ENCODE measurements at regions not wholly inside any gene's neighbourhood (a gene's known extent, or its start where the extent isn't known, plus 50 kb on each side); places are given as distances from the start of the nearest gene placed in this dataset.

DNA sequence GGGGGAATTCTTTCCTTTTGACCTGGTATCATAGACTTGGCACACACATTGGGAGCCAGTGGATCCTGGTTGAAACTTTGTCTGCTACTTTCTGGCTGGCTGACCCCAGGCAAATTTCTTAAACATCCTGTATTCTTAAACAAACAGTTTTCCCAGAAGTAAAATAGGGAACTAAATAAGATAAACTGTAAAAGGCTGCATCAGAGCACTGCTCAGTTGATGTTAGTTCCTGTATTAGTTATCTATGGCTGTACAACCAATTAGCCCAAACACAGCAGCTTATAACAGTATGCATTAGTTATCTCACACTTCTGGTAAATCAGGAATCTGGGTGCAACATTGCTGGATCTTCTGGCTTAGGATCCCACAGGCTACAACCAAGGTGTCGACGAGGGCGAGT lies 73.1 kb upstream of the SLCO3A1 start:
- Mint-ChIP-seq H3K27me3 (ENCODE audit: insufficient read depth, low read depth, poor library complexity) (peaks cover 3% of the 10 kb centered on the region), H3K4me1 (peaks cover 3% of the 10 kb centered on the region)
- ATAC-seq = no peak

More for the DNA sequence above, 73.1 kb upstream of the SLCO3A1 start:
- Mint-ChIP-seq H3K9me3 (no peaks in the 10 kb centered on the region), H3K27ac (no peak overlapping the region), H3K4me3 (no peak overlapping the region), H3K36me3 (ENCODE audit: low read depth) (no peaks in the 10 kb centered on the region)
- no peak overlapping the region for H3K4me3 ChIP-seq
- H3K27ac ChIP-seq (ENCODE audit: low read depth) = no peak overlapping the region
- no peaks in the 10 kb centered on the region for H4K20me1 ChIP-seq (replicated peaks; ENCODE audit: insufficient read depth)
- TF ChIP-seq, protein P1, sequence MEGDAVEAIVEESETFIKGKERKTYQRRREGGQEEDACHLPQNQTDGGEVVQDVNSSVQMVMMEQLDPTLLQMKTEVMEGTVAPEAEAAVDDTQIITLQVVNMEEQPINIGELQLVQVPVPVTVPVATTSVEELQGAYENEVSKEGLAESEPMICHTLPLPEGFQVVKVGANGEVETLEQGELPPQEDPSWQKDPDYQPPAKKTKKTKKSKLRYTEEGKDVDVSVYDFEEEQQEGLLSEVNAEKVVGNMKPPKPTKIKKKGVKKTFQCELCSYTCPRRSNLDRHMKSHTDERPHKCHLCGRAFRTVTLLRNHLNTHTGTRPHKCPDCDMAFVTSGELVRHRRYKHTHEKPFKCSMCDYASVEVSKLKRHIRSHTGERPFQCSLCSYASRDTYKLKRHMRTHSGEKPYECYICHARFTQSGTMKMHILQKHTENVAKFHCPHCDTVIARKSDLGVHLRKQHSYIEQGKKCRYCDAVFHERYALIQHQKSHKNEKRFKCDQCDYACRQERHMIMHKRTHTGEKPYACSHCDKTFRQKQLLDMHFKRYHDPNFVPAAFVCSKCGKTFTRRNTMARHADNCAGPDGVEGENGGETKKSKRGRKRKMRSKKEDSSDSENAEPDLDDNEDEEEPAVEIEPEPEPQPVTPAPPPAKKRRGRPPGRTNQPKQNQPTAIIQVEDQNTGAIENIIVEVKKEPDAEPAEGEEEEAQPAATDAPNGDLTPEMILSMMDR (conservative IDR thresholded peaks at IDR 0.05; ENCODE audit: low read depth in 2 of 2) = no peak
- no peak for TF ChIP-seq EZH2phosphoT487 (IDR thresholded peaks at IDR 0.05; ENCODE audit: unreplicated experiment)
- TF ChIP-seq POLR2AphosphoS5 (IDR thresholded peaks at IDR 0.05; ENCODE audit: low read depth) = no peak
- TF ChIP-seq STAT1 (IDR thresholded peaks at IDR 0.05; ENCODE audit: unreplicated experiment) = no peak
- TF ChIP-seq, protein P2, sequence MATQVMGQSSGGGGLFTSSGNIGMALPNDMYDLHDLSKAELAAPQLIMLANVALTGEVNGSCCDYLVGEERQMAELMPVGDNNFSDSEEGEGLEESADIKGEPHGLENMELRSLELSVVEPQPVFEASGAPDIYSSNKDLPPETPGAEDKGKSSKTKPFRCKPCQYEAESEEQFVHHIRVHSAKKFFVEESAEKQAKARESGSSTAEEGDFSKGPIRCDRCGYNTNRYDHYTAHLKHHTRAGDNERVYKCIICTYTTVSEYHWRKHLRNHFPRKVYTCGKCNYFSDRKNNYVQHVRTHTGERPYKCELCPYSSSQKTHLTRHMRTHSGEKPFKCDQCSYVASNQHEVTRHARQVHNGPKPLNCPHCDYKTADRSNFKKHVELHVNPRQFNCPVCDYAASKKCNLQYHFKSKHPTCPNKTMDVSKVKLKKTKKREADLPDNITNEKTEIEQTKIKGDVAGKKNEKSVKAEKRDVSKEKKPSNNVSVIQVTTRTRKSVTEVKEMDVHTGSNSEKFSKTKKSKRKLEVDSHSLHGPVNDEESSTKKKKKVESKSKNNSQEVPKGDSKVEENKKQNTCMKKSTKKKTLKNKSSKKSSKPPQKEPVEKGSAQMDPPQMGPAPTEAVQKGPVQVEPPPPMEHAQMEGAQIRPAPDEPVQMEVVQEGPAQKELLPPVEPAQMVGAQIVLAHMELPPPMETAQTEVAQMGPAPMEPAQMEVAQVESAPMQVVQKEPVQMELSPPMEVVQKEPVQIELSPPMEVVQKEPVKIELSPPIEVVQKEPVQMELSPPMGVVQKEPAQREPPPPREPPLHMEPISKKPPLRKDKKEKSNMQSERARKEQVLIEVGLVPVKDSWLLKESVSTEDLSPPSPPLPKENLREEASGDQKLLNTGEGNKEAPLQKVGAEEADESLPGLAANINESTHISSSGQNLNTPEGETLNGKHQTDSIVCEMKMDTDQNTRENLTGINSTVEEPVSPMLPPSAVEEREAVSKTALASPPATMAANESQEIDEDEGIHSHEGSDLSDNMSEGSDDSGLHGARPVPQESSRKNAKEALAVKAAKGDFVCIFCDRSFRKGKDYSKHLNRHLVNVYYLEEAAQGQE (IDR thresholded peaks at IDR 0.05; ENCODE audit: unreplicated experiment) = no peak
- TF ChIP-seq EZH2 (IDR thresholded peaks at IDR 0.05; ENCODE audit: low read depth, unreplicated experiment) = no peak
- TF ChIP-seq ZNF331 (CRISPR knock-in tag; IDR thresholded peaks at IDR 0.05; ENCODE audit: low read depth) = no peak
- TF ChIP-seq, protein P3, sequence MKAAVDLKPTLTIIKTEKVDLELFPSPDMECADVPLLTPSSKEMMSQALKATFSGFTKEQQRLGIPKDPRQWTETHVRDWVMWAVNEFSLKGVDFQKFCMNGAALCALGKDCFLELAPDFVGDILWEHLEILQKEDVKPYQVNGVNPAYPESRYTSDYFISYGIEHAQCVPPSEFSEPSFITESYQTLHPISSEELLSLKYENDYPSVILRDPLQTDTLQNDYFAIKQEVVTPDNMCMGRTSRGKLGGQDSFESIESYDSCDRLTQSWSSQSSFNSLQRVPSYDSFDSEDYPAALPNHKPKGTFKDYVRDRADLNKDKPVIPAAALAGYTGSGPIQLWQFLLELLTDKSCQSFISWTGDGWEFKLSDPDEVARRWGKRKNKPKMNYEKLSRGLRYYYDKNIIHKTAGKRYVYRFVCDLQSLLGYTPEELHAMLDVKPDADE (IDR thresholded peaks at IDR 0.05) = no peak
- TF ChIP-seq, protein P4, sequence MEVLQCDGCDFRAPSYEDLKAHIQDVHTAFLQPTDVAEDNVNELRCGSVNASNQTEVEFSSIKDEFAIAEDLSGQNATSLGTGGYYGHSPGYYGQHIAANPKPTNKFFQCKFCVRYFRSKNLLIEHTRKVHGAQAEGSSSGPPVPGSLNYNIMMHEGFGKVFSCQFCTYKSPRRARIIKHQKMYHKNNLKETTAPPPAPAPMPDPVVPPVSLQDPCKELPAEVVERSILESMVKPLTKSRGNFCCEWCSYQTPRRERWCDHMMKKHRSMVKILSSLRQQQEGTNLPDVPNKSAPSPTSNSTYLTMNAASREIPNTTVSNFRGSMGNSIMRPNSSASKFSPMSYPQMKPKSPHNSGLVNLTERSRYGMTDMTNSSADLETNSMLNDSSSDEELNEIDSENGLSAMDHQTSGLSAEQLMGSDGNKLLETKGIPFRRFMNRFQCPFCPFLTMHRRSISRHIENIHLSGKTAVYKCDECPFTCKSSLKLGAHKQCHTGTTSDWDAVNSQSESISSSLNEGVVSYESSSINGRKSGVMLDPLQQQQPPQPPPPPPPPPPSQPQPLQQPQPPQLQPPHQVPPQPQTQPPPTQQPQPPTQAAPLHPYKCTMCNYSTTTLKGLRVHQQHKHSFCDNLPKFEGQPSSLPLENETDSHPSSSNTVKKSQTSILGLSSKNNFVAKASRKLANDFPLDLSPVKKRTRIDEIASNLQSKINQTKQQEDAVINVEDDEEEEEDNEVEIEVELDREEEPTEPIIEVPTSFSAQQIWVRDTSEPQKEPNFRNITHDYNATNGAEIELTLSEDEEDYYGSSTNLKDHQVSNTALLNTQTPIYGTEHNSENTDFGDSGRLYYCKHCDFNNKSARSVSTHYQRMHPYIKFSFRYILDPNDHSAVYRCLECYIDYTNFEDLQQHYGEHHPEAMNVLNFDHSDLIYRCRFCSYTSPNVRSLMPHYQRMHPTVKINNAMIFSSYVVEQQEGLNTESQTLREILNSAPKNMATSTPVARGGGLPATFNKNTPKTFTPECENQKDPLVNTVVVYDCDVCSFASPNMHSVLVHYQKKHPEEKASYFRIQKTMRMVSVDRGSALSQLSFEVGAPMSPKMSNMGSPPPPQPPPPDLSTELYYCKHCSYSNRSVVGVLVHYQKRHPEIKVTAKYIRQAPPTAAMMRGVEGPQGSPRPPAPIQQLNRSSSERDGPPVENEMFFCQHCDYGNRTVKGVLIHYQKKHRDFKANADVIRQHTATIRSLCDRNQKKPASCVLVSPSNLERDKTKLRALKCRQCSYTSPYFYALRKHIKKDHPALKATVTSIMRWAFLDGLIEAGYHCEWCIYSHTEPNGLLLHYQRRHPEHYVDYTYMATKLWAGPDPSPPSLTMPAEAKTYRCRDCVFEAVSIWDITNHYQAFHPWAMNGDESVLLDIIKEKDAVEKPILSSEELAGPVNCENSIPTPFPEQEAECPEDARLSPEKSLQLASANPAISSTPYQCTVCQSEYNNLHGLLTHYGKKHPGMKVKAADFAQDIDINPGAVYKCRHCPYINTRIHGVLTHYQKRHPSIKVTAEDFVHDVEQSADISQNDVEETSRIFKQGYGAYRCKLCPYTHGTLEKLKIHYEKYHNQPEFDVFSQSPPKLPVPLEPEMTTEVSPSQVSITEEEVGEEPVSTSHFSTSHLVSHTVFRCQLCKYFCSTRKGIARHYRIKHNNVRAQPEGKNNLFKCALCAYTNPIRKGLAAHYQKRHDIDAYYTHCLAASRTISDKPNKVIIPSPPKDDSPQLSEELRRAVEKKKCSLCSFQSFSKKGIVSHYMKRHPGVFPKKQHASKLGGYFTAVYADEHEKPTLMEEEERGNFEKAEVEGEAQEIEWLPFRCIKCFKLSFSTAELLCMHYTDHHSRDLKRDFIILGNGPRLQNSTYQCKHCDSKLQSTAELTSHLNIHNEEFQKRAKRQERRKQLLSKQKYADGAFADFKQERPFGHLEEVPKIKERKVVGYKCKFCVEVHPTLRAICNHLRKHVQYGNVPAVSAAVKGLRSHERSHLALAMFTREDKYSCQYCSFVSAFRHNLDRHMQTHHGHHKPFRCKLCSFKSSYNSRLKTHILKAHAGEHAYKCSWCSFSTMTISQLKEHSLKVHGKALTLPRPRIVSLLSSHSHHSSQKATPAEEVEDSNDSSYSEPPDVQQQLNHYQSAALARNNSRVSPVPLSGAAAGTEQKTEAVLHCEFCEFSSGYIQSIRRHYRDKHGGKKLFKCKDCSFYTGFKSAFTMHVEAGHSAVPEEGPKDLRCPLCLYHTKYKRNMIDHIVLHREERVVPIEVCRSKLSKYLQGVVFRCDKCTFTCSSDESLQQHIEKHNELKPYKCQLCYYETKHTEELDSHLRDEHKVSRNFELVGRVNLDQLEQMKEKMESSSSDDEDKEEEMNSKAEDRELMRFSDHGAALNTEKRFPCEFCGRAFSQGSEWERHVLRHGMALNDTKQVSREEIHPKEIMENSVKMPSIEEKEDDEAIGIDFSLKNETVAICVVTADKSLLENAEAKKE (CRISPR knock-in tag; IDR thresholded peaks at IDR 0.05) = no peak
- no peak for TF ChIP-seq ZNF114 (CRISPR knock-in tag; IDR thresholded peaks at IDR 0.05)
- no peak for TF ChIP-seq NANOG (IDR thresholded peaks at IDR 0.05; ENCODE audit: borderline replicate concordance)
- TF ChIP-seq JUNB (IDR thresholded peaks at IDR 0.05; ENCODE audit: unreplicated experiment) = no peak
- TF ChIP-seq CREB1 (CRISPR knock-in tag; IDR thresholded peaks at IDR 0.05; ENCODE audit: low read depth) = no peak
- H3F3A ChIP-seq (replicated peaks; ENCODE audit: low read depth) = no peaks in the 10 kb centered on the region
- DNase-seq (ENCODE audit: low spot score) = no peak
- peaks cover 8% of the 10 kb centered on the region; the same call in 1 of the 2 replicates for H3K9me2 ChIP-seq (ENCODE audit: insufficient read depth)
- H3K36me3 ChIP-seq (ENCODE audit: insufficient read depth) = no peaks in the 10 kb centered on the region
- no peaks in the 10 kb centered on the region for H3K27me3 ChIP-seq (ENCODE audit: insufficient read depth)
- H3K79me2 ChIP-seq (replicated peaks; ENCODE audit: insufficient read depth) = no peaks in the 10 kb centered on the region
- peak overlapping the region; percentile 95; the same call in 1 of the 2 replicates for H2AFZ ChIP-seq
- peaks cover 3% of the 10 kb centered on the region; the same call in 1 of the 2 replicates for H3K4me1 ChIP-seq (ENCODE audit: insufficient read depth)
- no peak overlapping the region for H3K4me2 ChIP-seq
